ENCODE measurements at regions not wholly inside any gene's neighbourhood (a gene's known extent, or its start where the extent isn't known, plus 50 kb on each side); places are given as distances from the start of the nearest gene placed in this dataset.

DNA sequence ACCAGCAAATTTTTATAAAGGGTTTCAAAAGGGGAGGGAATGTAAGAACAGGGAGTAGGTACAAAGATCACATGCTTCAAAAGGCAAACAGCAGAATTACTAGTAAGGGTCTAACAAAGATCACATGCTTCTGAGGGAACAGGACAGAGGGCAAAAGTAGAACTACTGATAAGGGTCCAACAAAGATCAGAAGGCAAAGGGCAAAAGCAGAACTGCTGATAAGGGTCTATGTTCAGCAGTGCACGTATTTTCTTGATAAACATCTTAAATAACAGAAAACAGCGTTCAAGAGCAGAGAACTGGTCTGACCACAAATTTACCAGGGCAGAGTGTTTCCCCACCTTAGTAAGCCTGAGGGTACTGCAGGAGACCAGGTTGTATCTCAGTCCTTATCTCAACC is 469.5 kb upstream of the PIK3R1 start:
- Histone ChIP-seq H3K9me3 (peaks cover 5 to 12% (median 10%) of the 10 kb centered on the region in 4 donors), H3K4me3 (no peak overlapping the region), H3K27ac (no peak overlapping the region), H3K27me3 (no peaks in the 10 kb centered on the region), H3K4me1 (no peaks in the 10 kb centered on the region), H3K36me3 (no peaks in the 10 kb centered on the region)
- TF ChIP-seq POLR2A (IDR thresholded peaks at IDR 0.05) (no peak), POLR2AphosphoS5 (IDR thresholded peaks at IDR 0.05) (no peak), EP300 (IDR thresholded peaks at IDR 0.05) (no peak)
- TF ChIP-seq, protein P1, sequence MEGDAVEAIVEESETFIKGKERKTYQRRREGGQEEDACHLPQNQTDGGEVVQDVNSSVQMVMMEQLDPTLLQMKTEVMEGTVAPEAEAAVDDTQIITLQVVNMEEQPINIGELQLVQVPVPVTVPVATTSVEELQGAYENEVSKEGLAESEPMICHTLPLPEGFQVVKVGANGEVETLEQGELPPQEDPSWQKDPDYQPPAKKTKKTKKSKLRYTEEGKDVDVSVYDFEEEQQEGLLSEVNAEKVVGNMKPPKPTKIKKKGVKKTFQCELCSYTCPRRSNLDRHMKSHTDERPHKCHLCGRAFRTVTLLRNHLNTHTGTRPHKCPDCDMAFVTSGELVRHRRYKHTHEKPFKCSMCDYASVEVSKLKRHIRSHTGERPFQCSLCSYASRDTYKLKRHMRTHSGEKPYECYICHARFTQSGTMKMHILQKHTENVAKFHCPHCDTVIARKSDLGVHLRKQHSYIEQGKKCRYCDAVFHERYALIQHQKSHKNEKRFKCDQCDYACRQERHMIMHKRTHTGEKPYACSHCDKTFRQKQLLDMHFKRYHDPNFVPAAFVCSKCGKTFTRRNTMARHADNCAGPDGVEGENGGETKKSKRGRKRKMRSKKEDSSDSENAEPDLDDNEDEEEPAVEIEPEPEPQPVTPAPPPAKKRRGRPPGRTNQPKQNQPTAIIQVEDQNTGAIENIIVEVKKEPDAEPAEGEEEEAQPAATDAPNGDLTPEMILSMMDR (IDR thresholded peaks at IDR 0.05): no peak
- no peak for DNase-seq
- WGBS, 5 donors: 35 to 54% (median 49%) methylated on average over 2 of the region's 2 CpGs
- intact Hi-C loops (cut with DNase I; ENCODE audit: low total_unique reads): no loop called here

DNA sequence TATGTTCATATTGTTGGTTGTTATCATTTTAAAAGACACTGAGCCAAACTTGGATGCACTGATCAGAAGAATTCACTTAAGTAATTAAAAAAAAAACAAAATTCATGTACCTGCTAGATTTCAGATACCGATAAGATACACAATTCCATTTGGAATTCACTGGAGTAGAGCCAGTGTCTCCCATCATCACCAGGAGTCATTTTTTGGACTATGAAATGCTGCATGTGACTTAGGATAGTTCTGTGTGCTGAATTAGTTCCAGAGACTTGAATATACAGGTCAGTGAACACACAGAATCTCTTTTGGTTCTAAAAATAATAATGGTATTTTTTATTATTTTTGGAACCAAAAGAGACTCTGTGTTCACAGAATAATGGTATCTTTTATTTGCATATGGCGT is 482.6 kb upstream of the PIK3R1 start:
- TF ChIP-seq POLR2AphosphoS5 (IDR thresholded peaks at IDR 0.05): no peak
- TF ChIP-seq POLR2A (IDR thresholded peaks at IDR 0.05): no peak
- TF ChIP-seq, protein P1 (IDR thresholded peaks at IDR 0.05): no peak
- no peak for TF ChIP-seq EP300 (IDR thresholded peaks at IDR 0.05)
- H3K9me3 ChIP-seq: no peaks in the 10 kb centered on the region
- no peaks in the 10 kb centered on the region for H3K36me3 ChIP-seq
- 77 to 93% (median 90%) methylated on average over 2 of the region's 2 CpGs for WGBS, 5 donors
- peaks cover 0 to 6% (median 0%) of the 10 kb centered on the region in 4 donors for H3K4me1 ChIP-seq
- no peak for DNase-seq
- intact Hi-C loops (cut with DNase I; ENCODE audit: low total_unique reads): no loop called here
- no peaks in the 10 kb centered on the region for H3K27me3 ChIP-seq
- H3K27ac ChIP-seq: no peak overlapping the region
- H3K4me3 ChIP-seq: no peak overlapping the region

DNA sequence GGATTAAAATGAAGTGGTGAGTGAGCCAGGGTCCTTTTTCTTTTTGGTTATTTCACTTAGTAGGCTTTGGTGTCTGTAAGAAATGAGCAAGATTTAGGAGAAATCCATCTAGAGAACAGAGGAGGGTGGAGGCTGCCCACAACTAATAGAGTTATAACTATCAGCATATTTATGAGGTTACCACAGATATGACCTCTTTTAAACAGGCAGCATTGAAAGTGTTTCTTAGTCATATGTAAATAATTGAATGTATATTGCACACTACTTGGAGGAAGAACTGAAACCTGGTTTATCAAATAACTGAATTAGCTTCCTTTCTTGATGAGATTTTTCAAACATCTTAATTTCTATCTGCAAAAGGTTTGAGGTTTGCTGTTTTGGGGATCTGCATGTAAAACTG is 483.1 kb upstream of the PIK3R1 start:
- intact Hi-C loops (cut with DNase I; ENCODE audit: low total_unique reads): no loop called here

DNA sequence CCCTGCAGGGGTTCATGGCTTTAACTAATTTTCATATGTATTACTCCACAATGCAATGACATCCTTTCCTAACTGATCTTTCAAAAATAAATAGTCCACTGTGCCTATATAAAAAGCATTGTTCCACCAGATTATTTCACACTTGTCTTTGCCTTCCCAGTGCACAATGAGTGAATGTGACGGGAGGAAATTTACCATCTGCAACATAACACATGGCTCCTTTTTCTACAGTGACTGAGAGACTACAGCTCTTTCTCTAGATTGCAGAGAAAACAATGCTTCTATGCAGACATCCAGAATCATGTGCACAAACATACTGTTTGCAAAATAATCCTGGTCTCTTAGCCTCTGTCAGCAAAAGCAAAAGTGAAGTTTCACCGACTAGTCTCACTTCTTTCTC is 483.7 kb upstream of the PIK3R1 start:
- TF ChIP-seq, protein P1 (IDR thresholded peaks at IDR 0.05): no peak
- TF ChIP-seq EP300 (IDR thresholded peaks at IDR 0.05) (no peak), POLR2AphosphoS5 (IDR thresholded peaks at IDR 0.05) (no peak), POLR2A (IDR thresholded peaks at IDR 0.05) (no peak)

More for the DNA sequence above, 483.1 kb upstream of the PIK3R1 start:
- Histone ChIP-seq H3K4me1 (peaks cover 0 to 6% (median 0%) of the 10 kb centered on the region in 4 donors), H3K9me3 (no peaks in the 10 kb centered on the region), H3K27me3 (no peaks in the 10 kb centered on the region), H3K36me3 (no peaks in the 10 kb centered on the region), H3K4me3 (no peak overlapping the region), H3K27ac (no peak overlapping the region)
- TF ChIP-seq POLR2A (IDR thresholded peaks at IDR 0.05) (no peak), POLR2AphosphoS5 (IDR thresholded peaks at IDR 0.05) (no peak), EP300 (IDR thresholded peaks at IDR 0.05) (no peak)
- TF ChIP-seq, protein P1 (IDR thresholded peaks at IDR 0.05): no peak
- no peak for DNase-seq

More for the DNA sequence above, 483.7 kb upstream of the PIK3R1 start:
- Histone ChIP-seq H3K27me3 (no peaks in the 10 kb centered on the region), H3K4me1 (peaks cover 0 to 6% (median 0%) of the 10 kb centered on the region in 4 donors), H3K27ac (no peak overlapping the region), H3K36me3 (no peaks in the 10 kb centered on the region), H3K9me3 (no peaks in the 10 kb centered on the region), H3K4me3 (no peak overlapping the region)
- intact Hi-C loops (cut with DNase I; ENCODE audit: low total_unique reads): no loop called here
- peak in 1 of 2 donors; percentile 21 for DNase-seq
- 67 to 87% (median 83%) methylated on average over 2 of the region's 2 CpGs for WGBS, 5 donors

Data from stomach (tissue), 8 donors.